Mucosa of gallbladder (tissue), 1 donor: ENCODE measurements at regions not wholly inside any gene's neighbourhood (a gene's known extent, or its start where the extent isn't known, plus 50 kb on each side); places are given as distances from the start of the nearest gene placed in this dataset.
"Not testable (repeated sequence)": the region's sequence is repeated elsewhere in the genome, so short reads cannot be mapped to it uniquely, and the experiment has no call there.

Source experiments
- DNase-seq: peaks from one replicate; pipeline ENCODE4 v3.0.0-alpha.2; 2020; ENCODE audit warnings: low spot score
- donor health status: DM: no; HTN: no; CAD: no.

- no peak for DNase-seq
These were observed 152.6 kb upstream of the GBE1 start for GRCh38 chr3:81913886-81914663.

DNA sequence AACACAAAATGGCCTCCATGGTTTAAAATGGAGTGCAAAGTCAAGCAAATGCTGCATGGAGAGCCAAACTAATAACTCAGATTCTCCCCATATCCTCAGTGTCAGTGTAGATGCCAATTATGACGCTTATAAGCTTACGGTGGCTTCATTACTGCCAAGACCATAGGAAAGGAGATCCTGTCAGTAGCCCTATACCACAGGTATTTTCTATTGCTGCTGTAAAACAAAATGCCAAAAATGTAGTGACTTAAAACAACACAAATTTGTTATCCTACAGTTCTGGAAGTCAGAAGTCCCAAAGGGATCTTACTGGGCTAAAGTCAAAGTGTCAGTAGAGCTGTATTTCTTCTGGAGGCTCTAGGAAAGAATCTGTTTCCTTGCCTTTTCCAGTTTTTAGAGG lies 149.8 kb upstream of the GBE1 start:
- DNase-seq: no peak

GRCh38 chr3:81910244-81910852 lies 148.9 kb upstream of the GBE1 start:
- peak; percentile 14 for DNase-seq

DNA sequence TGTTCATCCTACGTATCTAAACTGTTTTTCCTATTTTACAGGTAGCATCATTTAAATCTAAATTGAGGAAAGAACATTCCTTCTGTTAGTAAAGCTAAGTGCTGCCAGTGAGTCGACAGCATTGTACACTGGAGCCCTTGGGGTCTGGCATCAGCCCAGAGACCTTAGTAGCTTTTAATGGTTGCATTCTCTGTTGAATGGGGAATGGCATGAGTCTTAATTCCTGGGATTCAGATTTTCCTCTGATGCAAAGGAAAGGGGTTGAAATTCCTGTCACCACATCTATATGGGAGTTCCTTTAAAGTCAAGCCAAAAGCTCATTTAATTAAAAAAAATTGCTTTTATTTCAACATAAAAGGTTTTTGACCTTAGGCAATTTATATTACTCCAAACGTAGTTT lies 148.4 kb upstream of the GBE1 start:
- DNase-seq: no peak

GRCh38 chr3:81908561-81908960 lies 147.1 kb upstream of the GBE1 start:
- no peak for DNase-seq

DNA sequence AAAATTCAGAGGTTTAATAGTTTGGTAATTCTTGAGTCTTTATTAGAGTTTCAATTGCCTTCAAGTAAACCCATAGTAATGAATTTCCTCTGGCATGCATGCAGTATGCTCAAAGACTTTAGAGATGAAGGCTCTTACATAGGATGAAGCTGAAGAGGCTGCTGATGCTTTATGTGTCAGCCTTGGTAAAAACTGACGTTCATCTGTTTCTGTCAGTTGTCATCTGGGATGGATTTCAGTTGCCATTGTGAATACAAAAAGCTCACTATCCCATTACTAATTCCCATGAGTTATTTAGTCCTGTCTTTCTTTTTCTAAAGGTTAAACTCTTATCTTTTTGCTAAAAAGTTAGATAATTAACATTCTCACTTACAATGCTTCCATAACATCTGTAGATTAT lies 136.9 kb upstream of the GBE1 start:
- DNase-seq: no peak

DNA sequence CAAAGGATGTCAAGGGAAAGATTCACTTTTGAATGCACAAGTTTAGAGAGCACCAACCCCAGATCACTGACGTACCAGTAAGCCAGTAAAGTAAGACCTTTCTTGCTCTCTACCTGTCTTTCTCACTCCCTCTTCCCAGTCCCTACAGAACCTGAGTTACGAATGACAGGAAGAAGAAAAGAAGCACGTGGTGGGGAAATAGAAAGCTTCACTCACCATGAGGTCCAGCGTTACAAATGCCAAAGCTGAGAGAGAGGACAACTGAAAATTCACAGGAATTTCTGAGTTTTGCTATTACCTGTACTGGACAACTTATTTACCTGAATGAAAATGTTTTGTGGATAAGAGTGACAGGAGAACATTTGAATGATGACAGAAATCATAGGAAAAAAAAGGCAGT lies 133.2 kb upstream of the GBE1 start:
- no peak for DNase-seq

GRCh38 chr3:81891055-81891895 lies 129.8 kb upstream of the GBE1 start:
- DNase-seq: no peak

DNA sequence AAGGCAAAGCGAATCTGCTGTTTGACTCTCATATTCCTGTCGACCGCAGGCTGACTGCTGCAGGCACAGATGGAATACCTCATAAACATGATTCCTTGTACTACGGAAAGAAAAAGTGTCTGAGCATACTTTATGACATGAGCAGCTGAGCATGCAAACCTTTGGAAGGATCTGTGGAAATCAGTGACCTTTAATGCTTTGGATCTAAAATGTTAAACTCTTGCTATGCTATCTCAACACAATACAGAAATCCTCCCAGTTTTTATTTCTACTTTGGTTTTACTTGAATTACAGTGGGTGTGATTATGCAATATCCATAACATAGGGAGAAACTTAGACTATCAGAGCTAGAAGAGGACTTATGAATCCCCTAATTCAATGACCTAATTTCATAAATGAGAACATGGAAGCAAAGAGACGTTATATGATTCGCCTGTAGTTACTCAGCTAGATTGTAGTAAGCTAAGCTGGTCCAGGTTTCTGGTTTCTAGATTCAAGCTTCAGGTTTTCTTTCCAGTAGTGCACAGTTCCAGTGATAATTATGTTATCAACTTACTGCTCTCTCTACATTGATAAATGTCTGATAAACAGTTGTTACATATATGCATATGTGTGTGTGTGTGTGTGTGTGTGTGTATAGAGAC lies 127.6 kb upstream of the GBE1 start:
- DNase-seq: no peak

DNA sequence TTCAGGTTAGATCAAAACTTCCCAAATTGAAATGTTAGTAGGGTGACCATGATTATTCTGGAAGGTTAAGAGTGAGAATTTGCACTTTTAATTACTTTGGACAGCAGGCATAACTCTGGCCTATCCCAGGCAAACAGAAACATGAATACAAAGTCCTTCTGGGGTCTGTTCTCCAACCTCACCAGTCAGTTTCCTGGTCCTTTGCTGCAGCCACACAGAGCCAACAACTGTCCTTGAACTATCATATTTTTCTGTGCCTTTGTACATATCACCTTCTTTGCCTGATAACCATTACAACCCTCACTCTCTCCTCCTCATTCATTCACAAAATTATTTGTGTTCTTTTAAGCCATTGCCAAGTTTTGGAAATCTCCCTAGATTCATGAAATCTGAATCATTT lies 126.0 kb upstream of the GBE1 start:
- no peak for DNase-seq

DNA sequence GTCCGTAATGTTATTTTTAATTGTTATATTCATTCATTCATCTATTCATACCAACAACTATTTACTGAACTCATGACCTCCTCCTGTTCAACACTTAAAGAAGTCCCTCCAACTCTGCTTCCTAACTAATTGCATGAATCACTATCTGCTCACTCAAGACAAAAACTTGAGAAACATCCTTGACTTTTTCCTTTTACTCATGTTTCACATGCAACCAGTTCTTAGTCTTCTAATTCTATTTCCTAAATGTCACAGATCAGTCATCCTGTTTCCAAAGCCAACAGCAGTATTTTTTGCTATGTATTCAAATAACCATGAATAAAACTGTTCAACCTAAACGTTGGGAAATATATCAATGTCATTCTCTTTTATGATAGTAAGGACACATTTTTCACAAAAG lies 124.6 kb upstream of the GBE1 start:
- DNase-seq: no peak

DNA sequence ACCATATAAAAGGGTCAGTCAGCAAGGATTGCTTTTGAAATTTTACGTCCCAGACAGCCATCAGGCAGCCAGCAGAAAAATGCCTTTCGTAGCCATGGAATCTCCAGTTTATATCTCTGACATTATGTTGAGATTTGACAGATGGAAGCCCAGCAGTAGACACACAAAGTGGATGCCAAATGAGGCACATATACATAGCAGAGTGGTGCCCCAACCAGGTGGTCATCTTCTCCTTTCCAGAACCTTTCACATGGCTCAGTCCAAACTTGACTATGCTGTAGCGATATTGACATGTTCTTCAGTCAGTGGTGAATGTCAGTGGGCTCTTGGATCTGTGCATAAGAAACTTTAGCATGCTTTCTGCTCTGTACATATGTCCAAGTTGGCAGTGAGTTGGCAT lies 123.3 kb upstream of the GBE1 start:
- no peak for DNase-seq

GRCh38 chr3:81876826-81877225 lies 115.4 kb upstream of the GBE1 start:
- no peak for DNase-seq

GRCh38 chr3:81874738-81875137 lies 113.3 kb upstream of the GBE1 start:
- DNase-seq: no peak

DNA sequence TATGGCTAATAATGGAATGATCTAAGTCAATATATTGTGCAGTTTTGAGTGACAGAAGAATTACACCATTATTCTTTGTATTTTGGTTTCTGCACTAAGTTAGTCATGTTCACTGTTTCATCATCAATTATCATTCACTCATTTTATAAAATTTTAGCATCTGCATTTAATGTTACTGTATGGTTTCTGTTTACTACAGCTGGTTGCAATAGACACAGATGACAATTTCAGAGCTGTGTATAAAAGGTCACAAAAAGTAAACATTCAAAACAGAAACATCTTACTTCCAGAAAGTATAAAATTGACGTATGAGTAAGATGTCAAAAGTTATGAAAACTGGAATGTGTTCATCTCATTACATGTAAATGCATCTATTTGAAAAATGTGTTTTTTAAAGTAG lies 111.1 kb upstream of the GBE1 start:
- DNase-seq: no peak

DNA sequence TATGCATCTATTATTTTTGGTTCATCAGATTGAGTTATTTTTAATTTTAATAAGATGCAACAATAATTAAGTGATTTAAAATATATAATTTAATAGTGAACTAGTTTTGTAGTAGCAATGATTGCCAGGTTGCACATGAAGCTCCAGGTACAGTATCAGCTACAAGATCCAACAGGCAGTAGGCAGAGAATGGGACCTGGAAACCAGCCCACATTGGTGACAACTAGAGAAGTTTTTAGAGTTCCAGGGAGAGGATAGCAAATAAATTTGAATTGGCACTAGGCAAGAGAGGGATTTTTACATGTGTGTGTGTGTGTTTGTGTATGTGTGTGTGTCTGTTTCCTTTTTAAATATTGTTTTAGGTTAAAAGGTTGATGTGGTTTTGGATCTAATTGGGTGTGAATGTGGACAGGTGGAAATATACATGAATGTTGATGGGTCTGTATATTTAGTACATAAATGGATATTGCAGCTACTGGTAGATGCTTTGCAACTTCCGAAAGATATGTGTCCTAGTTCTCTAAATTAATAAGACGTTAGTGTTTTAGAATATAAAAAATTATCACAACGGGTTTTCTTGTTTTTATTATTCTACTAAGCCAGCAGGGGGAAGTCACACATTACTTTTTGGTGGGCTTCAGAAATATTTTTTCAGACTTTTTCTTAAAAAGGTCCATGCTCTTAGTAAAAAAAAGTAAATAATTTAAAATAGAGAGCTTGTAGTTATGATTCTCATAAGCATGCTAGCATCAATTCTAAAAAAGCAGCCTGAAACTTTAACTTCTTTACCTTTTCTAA lies 110.1 kb upstream of the GBE1 start:
- no peak for DNase-seq

- no peak for DNase-seq
These were observed 107.9 kb upstream of the GBE1 start for GRCh38 chr3:81869382-81869781.

- no peak for DNase-seq
These were observed 107.2 kb upstream of the GBE1 start for GRCh38 chr3:81868597-81868996.

- no peak for DNase-seq
These were observed 106.4 kb upstream of the GBE1 start for GRCh38 chr3:81867875-81868274.

GRCh38 chr3:81865164-81865563 lies 103.7 kb upstream of the GBE1 start:
- not testable (repeated sequence) for DNase-seq

DNA sequence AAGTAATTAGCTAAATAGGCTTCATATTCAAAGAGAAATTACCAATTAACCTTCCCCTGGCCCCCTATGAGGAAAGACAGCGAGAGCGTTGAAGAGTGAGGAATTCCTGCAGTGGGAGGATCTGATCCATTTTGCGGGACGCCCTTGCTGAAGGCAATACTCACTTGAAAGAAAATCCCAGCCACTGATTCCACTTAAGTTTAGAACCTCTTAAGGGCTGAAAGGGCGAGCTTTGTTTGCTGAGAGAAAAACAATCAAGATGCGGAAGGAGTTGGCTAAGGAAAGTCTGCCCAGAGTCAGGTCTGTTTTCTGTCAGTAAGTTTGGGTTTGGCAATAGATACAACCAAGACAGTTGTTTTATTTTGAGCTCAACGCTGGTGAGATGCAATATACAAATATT lies 102.8 kb upstream of the GBE1 start:
- DNase-seq: no peak

DNA sequence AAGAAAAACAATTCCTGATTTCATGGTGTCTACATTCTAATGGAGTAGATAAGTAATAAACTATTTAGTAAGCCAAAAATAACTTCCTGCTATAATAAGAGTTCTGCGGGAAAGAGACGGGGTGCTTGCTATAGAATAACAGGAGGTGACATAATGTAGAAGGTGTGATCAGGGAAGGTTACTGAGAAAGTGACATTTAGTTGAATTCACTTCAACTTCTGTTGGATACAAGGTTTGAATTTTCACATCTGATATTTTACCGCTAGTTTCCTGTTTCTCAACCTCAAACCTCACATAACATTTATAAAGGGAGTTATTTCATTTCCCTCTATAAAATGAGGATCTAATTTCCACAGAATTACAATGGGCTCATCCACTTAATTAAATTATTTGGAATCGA lies 102.3 kb upstream of the GBE1 start:
- DNase-seq: no peak
